GM12874 (cell line): ENCODE measurements at regions not wholly inside any gene's neighbourhood (a gene's known extent, or its start where the extent isn't known, plus 50 kb on each side); places are given as distances from the start of the nearest gene placed in this dataset.

ENCODE experiments used
- TF ChIP-seq, protein P1 (sequence below): IDR thresholded peaks from 2 replicates; pipeline ENCODE4 v1.5.1; 2011; ENCODE audit warnings: low read depth, mild to moderate bottlenecking, control low read depth, low read length, moderate library complexity; ENCODE audit not compliant: insufficient read depth

DNA sequence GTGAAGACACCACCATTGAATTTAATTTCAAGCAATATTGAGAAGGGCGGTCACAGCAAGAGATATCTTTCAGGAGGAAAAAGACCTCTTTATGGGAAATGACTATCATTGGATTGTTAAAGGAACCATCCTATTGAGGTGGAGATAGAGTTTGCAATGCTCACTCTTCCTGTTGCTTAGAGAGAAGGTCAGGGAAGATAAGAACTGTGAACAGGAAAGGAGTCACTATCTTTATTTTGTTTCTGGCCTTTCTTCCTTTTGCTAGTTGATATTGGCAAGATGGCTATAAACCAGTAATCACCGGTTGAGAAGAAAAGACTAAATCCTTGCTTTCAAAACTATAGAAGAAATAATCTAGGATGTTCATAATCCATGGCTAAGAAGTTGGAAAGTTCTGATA, 112.1 kb upstream of the TMEM108 start:
- TF ChIP-seq, protein P1, sequence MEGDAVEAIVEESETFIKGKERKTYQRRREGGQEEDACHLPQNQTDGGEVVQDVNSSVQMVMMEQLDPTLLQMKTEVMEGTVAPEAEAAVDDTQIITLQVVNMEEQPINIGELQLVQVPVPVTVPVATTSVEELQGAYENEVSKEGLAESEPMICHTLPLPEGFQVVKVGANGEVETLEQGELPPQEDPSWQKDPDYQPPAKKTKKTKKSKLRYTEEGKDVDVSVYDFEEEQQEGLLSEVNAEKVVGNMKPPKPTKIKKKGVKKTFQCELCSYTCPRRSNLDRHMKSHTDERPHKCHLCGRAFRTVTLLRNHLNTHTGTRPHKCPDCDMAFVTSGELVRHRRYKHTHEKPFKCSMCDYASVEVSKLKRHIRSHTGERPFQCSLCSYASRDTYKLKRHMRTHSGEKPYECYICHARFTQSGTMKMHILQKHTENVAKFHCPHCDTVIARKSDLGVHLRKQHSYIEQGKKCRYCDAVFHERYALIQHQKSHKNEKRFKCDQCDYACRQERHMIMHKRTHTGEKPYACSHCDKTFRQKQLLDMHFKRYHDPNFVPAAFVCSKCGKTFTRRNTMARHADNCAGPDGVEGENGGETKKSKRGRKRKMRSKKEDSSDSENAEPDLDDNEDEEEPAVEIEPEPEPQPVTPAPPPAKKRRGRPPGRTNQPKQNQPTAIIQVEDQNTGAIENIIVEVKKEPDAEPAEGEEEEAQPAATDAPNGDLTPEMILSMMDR, result no peak

DNA sequence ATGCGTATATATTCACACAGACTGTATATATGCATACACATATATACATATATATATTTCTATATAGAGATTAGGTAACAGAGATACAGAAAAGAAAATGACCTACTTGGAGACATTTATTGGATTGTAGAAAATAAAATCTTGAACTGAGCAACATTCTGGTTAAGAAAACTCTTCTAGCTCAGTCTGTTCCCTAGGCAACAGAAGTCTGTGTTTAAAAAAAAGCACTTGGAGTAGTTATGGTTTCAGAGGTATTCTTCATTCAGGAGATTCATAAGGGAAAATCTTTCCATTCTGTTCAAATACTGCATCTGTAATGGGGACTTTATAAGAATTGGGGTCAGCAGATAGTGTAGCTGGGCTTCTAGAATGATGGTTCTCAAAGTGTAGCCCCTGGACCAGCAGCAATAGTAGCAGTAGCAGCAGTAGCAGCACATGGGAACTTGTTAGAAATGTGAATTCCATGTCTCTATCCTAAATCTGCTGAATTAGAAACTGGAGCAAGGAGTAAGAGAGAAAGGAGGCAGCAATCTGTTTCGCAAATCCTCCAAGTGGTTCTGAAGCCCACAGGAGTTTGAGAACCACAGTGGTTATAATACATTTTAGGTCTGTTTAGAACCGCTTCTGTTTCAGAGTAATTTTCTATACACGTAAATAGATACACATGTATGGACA, 112.8 kb upstream of the TMEM108 start:
- TF ChIP-seq, protein P1, result no peak

DNA sequence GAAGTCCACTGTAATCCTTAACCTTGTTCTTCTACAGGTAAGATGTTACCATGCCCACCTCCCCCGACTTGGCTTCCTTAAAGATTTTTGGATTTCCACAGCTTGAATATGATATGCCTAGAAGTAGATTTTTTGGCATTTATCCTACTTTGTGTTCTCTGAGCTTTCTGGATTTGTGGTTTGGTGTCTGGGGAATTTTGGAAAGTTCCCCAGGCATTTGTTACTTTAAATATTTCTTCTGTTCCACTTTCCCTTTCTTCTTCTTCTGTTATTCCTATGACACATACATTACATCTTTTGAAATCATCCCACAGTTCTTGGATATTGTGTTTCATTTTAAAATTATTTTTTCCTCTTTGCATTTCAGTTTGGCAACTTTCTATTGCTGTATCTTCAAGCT, 122.1 kb upstream of the TMEM108 start:
- TF ChIP-seq, protein P1, result no peak

DNA sequence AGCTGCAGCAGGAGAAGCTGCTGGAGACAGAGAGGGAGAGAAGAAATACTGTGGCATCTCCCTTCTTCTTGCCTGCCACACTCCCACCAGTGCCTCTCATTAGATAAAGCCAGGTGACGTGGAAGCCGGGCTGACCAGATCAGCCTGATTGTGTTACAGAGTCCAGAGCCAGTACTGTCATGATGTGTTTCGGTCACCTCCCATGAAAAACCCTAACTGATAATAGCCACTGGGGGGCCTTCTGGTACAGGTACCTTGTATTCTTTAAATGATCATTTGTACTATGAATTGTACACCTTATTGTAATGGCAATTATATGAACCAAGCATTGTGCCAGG, 125.8 kb upstream of the TMEM108 start:
- TF ChIP-seq, protein P1, result no peak

DNA sequence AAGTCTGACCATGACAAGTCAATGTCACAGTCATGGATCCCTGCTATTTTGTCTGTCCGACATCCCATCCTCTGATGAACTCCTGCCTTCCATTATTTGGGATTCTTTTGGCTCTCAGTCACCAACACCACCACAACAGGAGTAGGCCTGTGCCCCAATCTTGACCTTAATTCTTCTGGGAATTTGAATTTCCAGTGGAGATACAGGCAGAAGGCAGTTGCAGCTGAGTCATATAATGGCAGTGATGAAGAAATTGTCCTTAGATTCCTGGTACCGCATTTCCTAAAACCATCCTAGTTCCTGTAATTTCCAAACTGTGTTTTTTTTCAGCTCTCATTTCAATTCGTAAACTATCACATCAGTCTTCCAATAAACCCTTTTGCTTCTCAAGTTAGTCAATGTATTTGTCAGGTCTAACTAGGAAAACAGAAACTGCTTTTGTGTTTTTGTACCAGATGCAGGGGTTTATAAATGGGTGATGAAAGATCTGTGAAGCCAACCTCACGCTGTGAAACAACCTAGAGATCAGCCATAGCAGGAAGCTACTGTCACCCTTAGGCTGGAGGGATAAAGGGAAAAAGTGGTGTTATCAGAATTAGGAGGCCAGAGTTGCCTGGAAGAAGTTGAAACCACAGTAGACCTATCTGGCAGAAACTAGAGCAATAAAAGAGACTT, 126.3 kb upstream of the TMEM108 start:
- TF ChIP-seq, protein P1, result no peak

DNA sequence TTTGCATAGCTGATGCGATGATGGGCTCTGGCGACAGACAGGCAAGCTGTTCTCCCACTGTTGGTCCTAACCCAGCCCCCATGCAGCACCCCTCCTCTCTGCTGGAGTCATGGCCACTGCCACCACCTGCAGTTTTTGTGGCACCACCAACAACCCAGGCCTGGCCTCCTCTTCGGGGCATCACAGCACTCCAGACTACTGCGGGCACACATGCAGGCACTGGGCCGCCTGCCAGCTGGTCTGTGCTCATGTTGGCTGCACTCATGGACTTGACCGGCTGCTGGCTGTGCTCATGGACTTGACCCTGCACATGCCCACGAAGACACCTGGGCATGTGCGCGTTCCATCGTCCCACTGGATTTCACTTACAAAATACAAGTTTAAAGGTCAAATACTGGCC, 130.9 kb upstream of the TMEM108 start:
- TF ChIP-seq, protein P1, result no peak

DNA sequence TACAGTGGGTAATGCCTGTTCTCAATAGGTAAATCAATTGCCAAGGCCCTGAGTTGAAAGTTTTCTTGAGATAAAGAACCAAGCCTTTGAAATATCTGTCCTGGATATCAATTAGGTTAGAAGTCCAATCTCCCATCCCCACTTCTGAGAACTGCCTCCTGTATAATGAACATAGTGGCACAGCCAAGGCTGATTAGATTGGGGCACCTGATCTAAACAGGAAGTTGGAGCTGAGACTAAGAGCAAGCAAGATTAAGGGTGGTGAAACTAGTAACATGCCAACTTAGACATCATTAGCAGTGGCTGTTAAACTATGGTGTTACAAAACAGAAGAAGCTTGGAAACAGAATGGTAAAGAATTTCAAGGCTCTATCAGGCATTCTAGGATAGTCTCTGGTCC, 137.7 kb upstream of the TMEM108 start:
- TF ChIP-seq, protein P1, result no peak
